HG03039 (cell line): ENCODE measurements at regions not wholly inside any gene's neighbourhood (a gene's known extent, or its start where the extent isn't known, plus 50 kb on each side); places are given as distances from the start of the nearest gene placed in this dataset.
"Not testable (repeated sequence)": the region's sequence is repeated elsewhere in the genome, so short reads cannot be mapped to it uniquely, and the experiment has no call there.

ENCODE experiments used
- ATAC-seq: cut with Tn5 transposase; IDR thresholded peaks from one replicate; pipeline ENCODE4 v1.9.1; 2021; ENCODE audit warnings: mild to moderate bottlenecking, moderate library complexity; ENCODE audit not compliant: unreplicated experiment

- no peak for ATAC-seq
Measured at GRCh38 chr1:222416001-222416791, 131.7 kb downstream of the HHIPL2 start.

DNA sequence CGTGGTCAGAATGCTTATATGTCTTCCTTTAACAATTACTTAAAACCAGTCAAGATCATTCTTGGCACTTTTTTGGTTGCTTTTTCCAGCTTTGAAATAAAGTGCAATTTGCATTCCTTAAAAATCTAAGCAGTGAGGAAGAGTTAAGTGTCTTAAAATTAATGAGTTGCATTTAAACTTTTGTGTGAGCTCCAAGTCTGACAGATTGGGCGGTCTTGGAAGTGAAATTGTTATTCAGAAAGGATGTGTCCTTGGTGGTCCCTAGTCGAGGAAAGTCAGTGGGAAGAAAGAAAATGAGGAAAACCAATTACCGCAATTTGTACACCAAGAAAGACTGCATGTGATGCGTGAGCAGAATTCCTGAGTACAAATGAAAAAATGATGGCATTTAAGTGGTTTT, 132.5 kb downstream of the HHIPL2 start:
- ATAC-seq, result no peak

GRCh38 chr1:222413991-222414549, 133.8 kb downstream of the HHIPL2 start:
- ATAC-seq, result no peak

DNA sequence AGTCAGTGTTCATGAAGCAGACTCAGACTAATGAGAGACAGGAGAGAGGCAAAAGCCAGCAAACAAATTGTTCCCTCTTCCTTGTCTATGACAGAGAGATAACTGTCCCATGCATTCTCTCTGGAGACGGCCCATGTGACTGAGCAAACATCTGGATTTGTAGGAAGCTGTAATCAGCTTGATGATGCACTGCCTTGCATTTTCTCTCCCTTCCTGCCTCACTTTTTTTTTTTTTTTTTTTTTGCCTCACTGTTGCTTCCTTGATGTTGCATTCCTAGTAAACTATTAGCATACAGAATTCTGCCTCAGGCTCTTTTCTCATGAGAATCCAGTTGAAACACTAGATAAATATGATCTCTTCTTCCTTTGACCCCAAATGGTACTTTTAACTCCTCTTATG, 134.5 kb downstream of the HHIPL2 start:
- no peak for ATAC-seq

- no peak for ATAC-seq
Measured at GRCh38 chr1:222404710-222405109, 143.2 kb downstream of the HHIPL2 start.

DNA sequence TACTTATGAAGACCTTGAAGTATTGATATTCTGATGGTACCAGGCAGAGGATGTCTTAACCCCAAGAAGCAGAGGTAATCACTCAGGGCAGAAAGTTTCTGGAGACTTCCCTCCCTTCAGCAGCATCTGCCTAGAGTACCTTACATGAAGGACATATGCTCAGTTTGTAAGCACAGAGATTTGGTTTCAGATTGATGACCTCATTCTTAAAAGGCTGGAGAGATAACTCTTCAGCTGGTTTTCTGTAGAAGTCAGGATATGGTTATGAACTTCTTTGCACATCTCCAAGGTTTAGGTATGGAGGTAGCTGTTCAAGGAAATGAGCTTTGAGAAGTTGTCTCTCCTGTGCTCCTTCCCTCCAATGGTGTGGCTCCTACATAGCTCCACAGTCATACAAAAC, 148.7 kb downstream of the HHIPL2 start:
- no peak for ATAC-seq

DNA sequence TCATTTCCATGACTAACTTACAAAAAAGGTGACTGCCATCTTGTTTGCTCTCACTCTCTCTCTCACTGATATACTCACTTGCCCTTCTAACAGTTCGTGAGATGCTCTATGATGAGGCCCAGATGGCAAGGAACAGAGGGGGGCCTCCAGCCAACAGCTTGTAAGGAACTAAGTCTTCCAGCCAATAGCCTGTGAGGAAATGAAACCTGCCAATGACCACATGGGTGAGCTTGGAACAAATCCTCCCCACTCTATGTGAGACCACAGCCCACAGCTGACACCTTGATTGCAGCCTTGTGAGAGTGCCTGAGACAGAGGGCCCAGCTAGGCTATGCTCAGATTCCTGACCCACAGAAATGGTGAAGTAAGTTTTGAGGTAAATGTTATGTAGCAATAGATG, 153.7 kb downstream of the HHIPL2 start:
- no peak for ATAC-seq

DNA sequence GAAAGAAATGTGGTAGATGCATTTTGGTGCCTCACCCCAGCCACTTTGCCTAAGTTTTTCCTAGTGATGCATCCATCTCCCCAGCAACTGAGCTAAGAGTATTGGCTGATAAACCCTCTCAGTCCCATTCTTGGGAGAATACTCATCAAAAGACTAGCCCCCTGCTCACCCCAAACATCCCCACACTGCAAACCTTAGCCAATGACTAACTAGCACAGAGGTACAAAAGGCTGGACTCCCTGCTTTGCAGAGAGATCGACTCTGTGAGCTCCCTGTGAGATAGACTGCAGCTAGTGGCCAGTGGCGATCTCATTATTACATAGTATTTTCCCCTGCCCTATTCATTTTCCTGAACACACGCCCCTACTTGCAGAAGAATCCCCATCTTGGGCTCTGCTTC, 155.3 kb downstream of the HHIPL2 start:
- no peak for ATAC-seq

- ATAC-seq, result no peak
Measured at GRCh38 chr1:222390181-222390580, 157.7 kb downstream of the HHIPL2 start.

- no peak for ATAC-seq
Measured at GRCh38 chr1:222387007-222387814, 160.7 kb downstream of the HHIPL2 start.

- no peak for ATAC-seq
Measured at GRCh38 chr1:222385955-222386354, 161.9 kb downstream of the HHIPL2 start.

GRCh38 chr1:222385262-222385661, 162.6 kb downstream of the HHIPL2 start:
- ATAC-seq, result no peak

- ATAC-seq, result no peak
Measured at GRCh38 chr1:222384531-222384930, 163.4 kb downstream of the HHIPL2 start.

- no peak for ATAC-seq
Measured at GRCh38 chr1:222382171-222382570, 165.7 kb downstream of the HHIPL2 start.

DNA sequence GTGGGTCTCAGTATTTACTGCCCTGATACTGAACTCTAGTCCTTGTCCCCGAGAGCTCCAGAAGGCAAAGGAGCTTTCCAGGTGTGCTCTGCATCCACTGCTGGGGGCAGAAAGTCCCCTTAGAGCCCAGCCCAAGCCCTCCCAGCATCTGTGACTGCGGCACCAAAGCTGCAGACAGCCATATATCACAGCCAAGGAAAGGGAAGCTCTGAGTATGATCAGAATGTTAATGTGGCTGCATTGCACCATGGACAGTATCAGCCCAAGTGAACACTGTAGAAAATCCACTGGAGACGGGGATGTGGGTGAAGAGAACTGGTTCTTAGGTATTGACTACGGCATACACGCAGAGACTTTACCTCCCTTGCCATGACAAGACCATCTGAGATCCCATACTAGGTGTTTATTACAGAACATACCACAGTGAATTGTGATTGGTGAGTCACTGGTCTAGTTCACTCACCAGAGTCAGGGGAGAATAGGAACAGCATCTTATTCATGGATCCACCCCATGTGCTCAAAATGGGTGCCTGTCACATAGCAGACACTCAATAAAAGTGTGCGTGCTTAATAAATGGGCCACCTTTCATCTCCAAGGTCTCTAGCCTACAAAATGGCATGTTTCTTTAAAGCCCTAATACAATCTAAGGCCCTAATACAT, 170.3 kb downstream of the HHIPL2 start:
- ATAC-seq, result no peak

- not testable (repeated sequence) for ATAC-seq
Measured at GRCh38 chr1:222376791-222377190, 171.1 kb downstream of the HHIPL2 start.

DNA sequence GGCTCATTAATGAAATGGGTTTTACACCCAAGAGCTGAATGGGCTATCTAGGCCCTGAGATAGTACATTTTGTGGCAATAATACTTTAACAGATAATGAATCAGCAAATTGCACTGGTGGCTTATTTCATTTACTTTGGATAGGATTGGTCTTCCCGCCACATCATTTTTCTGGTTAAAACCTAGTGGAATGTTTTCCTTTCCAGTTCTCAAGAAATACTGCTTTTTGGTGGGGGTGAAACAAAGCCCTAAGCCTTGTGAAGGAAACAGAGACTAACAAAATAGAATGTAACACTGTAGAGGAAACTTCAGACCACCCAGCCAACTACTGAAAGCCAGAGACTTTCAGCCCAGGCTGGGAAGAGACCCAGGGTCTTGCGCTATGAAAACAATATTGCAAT, 172.2 kb downstream of the HHIPL2 start:
- no peak for ATAC-seq

DNA sequence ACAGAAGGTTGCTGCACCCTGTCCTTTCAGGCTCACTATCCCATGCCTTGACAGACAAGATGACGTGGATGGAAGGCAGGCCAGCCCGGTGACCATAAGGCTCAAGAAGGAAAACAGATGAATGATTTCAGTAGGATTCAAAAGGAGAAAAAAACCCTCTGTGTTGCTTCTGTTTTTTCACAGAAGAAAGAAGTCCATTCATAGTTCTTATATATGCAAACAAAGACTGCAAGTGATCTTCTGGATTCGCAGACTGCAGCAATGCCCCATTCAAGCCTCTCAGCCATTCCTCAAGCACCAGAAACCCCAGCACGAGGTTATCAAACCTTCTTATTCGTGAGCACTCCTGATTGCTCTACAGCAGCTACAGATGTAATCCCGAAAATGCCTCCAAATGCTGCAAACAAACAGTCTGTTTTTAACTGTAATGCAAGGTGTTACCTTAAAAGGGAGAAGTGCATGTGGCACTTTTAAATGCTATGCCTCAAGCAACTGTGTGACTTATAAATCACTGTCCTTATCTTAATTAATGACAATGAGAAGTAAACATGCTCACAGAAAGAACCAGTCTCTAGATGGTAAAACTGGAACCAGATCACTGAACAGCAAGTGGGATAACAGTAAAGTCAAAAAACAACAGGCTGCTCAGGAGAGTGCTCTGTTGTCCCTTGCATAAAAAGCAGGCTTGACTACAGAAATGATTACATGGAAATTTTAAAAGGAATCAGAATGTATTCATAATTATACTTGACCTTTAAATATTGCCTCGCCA, 173.9 kb downstream of the HHIPL2 start:
- no peak for ATAC-seq

GRCh38 chr1:222373216-222373615, 174.7 kb downstream of the HHIPL2 start:
- no peak for ATAC-seq

DNA sequence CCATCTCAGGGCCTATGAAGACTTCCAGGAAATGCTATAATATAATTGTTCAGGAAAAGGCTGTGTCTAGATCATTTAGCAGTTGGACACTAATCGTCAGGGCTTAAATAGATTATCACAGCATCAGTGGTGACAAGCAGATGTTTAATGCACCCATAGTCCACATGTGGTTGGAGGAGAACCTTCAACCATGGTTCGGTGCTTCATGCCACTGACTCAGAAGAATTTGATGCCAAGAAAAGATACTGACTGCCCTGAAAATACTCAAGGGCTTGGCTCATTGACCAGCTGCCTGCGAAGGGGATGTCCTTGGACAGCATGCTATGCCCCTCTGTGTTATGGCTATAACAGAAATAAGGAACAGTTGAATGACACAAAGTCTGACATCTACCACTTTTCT, 175.7 kb downstream of the HHIPL2 start:
- no peak for ATAC-seq
